HG02642 (cell line): ENCODE measurements at regions not wholly inside any gene's neighbourhood (a gene's known extent, or its start where the extent isn't known, plus 50 kb on each side); places are given as distances from the start of the nearest gene placed in this dataset.

ENCODE experiments used
- ATAC-seq: cut with Tn5 transposase; IDR thresholded peaks from one replicate; pipeline ENCODE4 v1.9.1; 2021; ENCODE audit warnings: mild to moderate bottlenecking; ENCODE audit not compliant: unreplicated experiment, poor library complexity

- ATAC-seq, result no peak
These were observed 532.6 kb downstream of the TNS3 start for GRCh38 chr7:47049234-47049774.

DNA sequence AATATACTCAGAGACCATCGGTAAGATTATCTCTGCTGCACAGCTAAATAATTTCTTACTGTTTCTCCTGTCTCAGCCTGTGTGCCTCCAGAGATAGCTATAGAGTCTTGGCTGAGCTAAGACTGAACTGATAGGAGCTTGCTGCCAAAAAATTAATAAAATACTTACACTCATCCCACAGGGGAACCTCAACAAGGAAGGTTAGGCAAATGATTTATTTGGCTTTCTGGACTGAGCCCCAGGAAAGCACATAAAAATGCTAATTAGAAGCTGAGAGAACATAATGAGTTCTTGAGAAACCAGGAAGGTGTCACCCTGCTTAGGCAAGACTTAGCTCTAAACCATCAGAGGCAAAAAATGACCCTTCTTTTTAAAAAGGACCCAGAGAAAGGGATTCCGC lies 534.5 kb downstream of the TNS3 start:
- no peak for ATAC-seq

- ATAC-seq, result no peak
These were observed 535.0 kb downstream of the TNS3 start for GRCh38 chr7:47046949-47047348.

GRCh38 chr7:47045207-47046051 lies 536.5 kb downstream of the TNS3 start:
- no peak for ATAC-seq

- ATAC-seq, result no peak
These were observed 537.3 kb downstream of the TNS3 start for GRCh38 chr7:47044625-47045024.

GRCh38 chr7:47043304-47043703 lies 538.6 kb downstream of the TNS3 start:
- ATAC-seq, result no peak

GRCh38 chr7:47042669-47043068 lies 539.2 kb downstream of the TNS3 start:
- no peak for ATAC-seq

GRCh38 chr7:47040795-47041347 lies 541.0 kb downstream of the TNS3 start:
- no peak for ATAC-seq

DNA sequence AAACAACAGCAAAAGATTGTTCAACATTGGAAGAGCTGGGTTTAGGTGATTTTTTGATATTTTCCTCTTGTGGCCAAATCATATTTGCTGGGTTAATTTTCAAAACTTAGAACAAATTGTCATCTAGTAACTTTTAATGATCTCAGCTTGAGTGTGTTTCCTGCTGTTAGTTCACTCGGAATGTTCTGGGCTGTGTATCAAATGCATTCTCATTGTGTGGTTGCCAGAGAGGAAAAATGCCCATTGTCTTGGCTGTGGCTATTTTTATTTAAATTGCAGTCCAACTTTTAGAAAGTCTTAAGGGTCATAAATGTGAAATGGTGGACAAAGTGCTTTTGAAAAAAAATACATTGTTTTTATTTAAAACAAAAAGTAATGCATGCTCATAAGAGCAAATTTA lies 542.0 kb downstream of the TNS3 start:
- no peak for ATAC-seq

- ATAC-seq, result no peak
These were observed 542.7 kb downstream of the TNS3 start for GRCh38 chr7:47039089-47039648.

DNA sequence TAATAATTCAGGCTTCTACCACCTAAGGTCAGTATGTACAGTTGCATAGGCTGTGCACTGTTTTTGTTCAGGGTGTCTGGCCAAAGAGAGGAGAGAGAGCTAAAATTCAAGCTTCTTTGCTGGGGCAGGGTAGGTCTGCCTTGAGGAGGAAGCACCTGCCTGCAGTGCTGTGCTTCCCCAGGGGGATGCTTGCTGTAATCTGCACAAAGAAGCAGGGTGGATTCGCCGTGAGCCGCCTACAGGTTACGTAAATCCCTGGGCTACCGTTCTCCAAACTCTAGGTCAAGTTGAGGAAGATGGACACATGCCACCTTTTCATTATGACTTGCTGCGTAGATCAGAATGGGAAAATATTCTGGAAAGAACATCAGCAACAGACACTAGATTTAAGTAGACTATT lies 543.3 kb downstream of the TNS3 start:
- no peak for ATAC-seq

DNA sequence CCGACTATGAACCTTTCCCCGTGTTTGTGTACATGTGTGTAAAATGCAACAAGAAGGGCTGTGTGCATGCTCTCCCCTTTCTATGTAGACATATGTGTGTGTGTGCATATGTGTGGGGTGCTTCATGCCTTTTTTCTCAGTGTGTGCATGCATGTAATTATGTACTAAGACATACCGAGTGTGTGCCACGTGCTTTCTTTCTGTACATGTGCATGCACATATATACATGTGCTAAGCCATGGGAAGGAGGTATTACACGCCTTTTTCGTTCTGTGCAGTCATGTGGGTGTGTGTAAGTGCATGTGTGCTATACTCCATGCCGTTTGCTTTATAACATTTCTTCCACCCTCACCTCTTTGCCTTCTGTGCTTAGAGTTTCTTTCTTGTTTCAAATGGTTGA lies 544.3 kb downstream of the TNS3 start:
- no peak for ATAC-seq

DNA sequence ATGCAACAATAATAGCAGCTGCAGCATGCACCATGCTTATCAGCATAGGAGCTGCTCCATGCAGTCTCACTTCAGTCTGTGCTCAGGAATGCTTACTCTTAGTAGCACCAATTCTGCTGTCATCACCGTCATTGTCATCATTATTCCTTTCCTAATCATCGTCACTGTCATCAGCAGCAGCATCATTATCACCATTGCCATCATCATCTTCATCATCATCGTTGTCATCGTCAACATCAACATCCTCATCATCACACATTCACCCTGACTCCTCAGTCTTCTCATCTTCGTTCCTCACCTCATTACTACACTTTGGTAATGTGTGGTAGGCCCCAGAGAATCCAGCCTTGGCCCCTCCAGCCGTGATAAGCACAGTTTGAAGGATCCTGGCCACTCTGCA lies 545.0 kb downstream of the TNS3 start:
- ATAC-seq, result no peak

- no peak for ATAC-seq
These were observed 546.4 kb downstream of the TNS3 start for GRCh38 chr7:47035522-47035921.

- no peak for ATAC-seq
These were observed 547.7 kb downstream of the TNS3 start for GRCh38 chr7:47034180-47034579.

GRCh38 chr7:47032536-47032908 lies 549.4 kb downstream of the TNS3 start:
- ATAC-seq, result no peak

DNA sequence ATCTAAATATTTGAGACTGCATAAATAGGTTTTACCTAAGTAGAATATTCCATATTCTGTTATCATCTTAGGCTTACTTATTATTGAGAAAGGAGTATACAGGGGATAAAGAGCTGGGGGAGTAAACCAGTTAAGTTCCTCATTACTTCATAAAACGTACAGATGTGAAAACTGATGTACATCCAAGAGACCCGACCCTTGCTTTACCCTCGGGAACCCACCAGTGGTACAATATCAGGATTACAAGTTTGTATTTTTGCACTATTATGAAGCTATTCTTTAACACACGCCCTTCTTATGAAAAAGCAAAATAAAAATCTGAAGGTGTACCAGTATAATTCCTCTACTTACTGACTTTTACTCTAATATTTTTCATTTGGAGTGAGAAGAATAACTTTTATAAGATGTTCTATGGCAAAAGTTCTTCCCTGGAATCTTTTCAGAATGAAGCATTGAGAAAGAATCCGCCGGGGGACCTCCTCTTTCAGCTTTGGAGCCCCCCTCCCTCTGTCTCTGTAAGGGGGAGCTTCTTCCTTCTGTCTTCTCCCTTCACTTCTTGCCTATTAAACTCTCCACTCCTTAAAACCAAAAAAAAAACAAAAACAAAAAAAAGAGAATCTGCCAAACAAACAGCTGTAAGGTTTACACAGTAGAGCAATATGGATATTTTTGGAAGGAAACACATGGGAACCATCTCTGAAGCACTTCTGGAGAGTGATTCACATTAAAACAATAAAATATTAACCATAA lies 550.0 kb downstream of the TNS3 start:
- no peak for ATAC-seq

DNA sequence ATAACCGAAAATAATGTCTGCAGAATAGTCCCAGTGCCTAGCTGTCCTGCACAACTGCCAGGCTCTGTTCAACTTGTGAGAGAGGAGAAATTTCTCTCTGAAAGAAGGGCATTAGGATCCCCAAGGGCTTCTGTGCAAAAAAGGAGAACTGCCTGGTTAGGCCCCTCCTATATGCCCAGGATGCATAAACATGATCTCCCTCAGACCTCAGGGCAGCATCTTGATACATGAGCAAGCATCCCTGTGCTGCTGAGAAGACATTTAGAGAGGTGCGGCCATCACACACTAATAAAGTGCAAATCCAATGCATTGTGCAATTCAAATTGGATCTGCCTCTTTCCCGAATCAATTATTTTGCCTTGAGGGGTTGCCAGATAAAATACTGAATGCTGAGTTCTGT lies 553.6 kb downstream of the TNS3 start:
- no peak for ATAC-seq

DNA sequence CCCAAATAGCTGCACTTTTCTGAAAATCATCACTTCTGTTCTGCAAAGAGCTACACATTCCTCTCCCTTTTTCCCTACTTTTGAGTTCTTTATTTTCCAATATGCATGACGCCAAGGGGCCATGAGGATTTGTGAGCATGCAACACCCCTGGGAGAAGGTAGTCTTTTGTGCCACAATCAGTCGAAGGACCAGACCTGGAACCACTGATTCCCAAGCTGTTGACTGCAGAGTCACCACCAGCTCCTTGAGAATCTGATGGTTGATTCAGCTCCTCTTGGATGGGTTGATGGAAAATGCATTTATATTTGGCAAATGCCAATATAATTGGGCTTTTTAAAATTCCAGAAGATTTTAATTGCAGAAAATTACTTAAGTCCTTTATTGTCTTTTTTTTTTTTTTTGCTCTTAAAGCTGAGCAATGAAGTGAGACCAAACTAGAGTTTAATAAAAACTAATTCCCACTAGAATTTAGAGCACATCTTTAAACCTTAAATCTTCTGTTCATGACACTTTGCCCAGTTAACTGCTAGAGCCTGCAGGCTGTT lies 554.1 kb downstream of the TNS3 start:
- ATAC-seq, result no peak

DNA sequence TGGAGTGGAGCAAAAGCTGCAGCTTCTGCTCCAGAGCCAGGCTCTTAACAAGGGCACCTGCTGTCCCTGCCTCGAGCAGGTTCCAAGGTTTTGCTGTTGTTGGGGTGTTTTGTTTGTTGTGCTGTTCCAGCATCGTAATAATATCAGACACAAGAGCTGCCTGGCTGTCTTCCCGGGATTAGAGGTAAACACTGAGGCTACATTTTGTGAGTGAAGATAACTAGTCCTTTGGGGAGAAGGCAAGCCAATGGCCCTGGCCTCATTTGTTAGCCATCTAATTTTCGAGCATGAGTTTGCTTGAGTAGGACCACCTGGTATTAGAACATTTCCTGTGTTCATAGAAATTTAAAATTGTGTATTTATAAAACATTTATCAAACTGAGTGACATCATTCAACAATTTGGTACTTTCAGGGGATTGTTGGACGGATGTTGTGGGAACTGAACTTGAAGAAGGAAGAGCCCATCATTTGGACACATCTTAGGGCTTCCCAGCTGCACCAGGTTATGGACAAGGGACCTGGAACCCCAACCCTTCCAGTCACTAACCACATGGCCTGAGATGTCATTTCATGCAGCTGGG lies 555.0 kb downstream of the TNS3 start:
- no peak for ATAC-seq
